Panc1 (cell line): ENCODE measurements at regions not wholly inside any gene's neighbourhood (a gene's known extent, or its start where the extent isn't known, plus 50 kb on each side); places are given as distances from the start of the nearest gene placed in this dataset.

Experiments used
- POLR2AphosphoS5 ChIP-seq: IDR thresholded peaks from 2 replicates; pipeline ENCODE4 v1.6.1; 2012; ENCODE audit warnings: mild to moderate bottlenecking, low read depth, low read length, moderate library complexity
- SIN3A ChIP-seq: IDR thresholded peaks from 2 replicates; pipeline ENCODE4 v1.6.1; 2012; ENCODE audit warnings: low read depth, mild to moderate bottlenecking, low read length, moderate library complexity, borderline replicate concordance; ENCODE audit not compliant: insufficient read depth
- TCF7L2 ChIP-seq: IDR thresholded peaks from 2 replicates; pipeline ENCODE4 v1.6.1; 2011; ENCODE audit warnings: mild to moderate bottlenecking, low read depth, low read length, inconsistent platforms
- TF ChIP-seq, protein P1 (sequence below): fragments of 450-650 bp; IDR thresholded peaks from 2 replicates; pipeline ENCODE4 v1.5.1; 2017; ENCODE audit warnings: mild to moderate bottlenecking

DNA sequence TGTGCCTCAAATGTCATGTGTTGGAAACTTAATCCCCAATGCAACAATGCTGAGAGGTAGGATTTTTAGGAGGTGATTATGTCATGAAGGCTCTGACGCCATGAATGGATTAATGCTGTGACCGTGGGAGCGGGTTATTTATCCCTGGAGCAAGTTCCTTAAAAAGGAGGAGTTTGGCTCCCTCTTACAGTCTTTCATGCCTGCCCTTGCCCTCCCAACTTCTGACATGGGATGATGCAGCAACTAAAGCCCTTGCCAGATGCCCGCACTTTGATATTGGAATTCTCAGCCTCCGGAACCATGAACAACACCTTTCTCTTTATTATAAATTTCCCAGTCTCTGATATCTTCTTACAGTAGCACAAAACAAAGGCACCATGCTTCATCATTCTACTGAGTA, 685.3 kb upstream of the CHRM3 start:
- TF ChIP-seq POLR2AphosphoS5 (no peak), TCF7L2 (no peak), SIN3A (no peak)
- TF ChIP-seq, protein P1, sequence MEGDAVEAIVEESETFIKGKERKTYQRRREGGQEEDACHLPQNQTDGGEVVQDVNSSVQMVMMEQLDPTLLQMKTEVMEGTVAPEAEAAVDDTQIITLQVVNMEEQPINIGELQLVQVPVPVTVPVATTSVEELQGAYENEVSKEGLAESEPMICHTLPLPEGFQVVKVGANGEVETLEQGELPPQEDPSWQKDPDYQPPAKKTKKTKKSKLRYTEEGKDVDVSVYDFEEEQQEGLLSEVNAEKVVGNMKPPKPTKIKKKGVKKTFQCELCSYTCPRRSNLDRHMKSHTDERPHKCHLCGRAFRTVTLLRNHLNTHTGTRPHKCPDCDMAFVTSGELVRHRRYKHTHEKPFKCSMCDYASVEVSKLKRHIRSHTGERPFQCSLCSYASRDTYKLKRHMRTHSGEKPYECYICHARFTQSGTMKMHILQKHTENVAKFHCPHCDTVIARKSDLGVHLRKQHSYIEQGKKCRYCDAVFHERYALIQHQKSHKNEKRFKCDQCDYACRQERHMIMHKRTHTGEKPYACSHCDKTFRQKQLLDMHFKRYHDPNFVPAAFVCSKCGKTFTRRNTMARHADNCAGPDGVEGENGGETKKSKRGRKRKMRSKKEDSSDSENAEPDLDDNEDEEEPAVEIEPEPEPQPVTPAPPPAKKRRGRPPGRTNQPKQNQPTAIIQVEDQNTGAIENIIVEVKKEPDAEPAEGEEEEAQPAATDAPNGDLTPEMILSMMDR = no peak
